BLaER1 (cell line): ENCODE measurements at regions not wholly inside any gene's neighbourhood (a gene's known extent, or its start where the extent isn't known, plus 50 kb on each side); places are given as distances from the start of the nearest gene placed in this dataset.

Source experiments
- H3K27ac ChIP-seq: shearing (Covaris generic); formaldehyde crosslinking; 2 replicates; pipeline ENCODE4 v1.8.1; 2022
- H3K27me3 ChIP-seq: shearing (Covaris generic); formaldehyde crosslinking; 2 replicates; pipeline ENCODE4 v1.8.1; 2022
- H3K36me3 ChIP-seq: shearing (Covaris generic); formaldehyde crosslinking; 2 replicates; pipeline ENCODE4 v1.8.1; 2022
- H3K4me1 ChIP-seq: shearing (Covaris generic); formaldehyde crosslinking; 2 replicates; pipeline ENCODE4 v1.8.1; 2022
- H3K4me2 ChIP-seq: shearing (Covaris generic); formaldehyde crosslinking; 2 replicates; pipeline ENCODE4 v1.8.1; 2022
- H3K4me3 ChIP-seq: shearing (Covaris generic); formaldehyde crosslinking; 2 replicates; pipeline ENCODE4 v1.8.1; 2022
- H3K9ac ChIP-seq: shearing (Covaris generic); formaldehyde crosslinking; 2 replicates; pipeline ENCODE4 v1.8.1; 2022
- H3K9me3 ChIP-seq: shearing (Covaris generic); formaldehyde crosslinking; 2 replicates; pipeline ENCODE4 v1.8.1; 2022
- H4K20me1 ChIP-seq: shearing (Covaris generic); formaldehyde crosslinking; 2 replicates; pipeline ENCODE4 v1.8.1; 2022
- Cebpa-rat ChIP-seq: shearing (Covaris generic); IDR thresholded peaks from 2 replicates; pipeline ENCODE4 v1.8.1; 2022

GRCh38 chr22:49500942-49501395 is 326.7 kb downstream of the BRD1 start:
- Histone ChIP-seq H3K4me2 (no peak overlapping the region), H3K4me1 (peaks cover 12% of the 10 kb centered on the region; the same call in 1 of the 2 replicates), H3K27ac (no peak overlapping the region), H3K9me3 (peaks cover 10% of the 10 kb centered on the region), H4K20me1 (no peaks in the 10 kb centered on the region), H3K9ac (no peak overlapping the region), H3K4me3 (no peak overlapping the region), H3K27me3 (no peaks in the 10 kb centered on the region), H3K36me3 (no peaks in the 10 kb centered on the region)
- no peak for TF ChIP-seq Cebpa-rat

DNA sequence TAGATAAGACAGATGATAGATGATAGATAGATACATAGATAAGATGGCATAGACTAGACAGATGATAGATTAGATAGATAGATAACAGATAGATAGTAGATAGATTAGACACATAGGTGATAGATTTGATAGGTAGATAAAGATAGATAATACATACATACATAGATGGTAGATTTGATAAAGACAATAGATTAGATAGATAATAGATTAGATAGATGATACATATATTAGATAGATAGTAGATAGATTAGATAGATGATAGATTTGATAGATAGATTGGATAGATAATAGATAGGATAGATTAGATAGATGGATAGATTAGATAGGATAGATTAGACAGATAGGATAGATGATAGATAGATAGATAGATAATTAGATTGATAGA is 327.6 kb downstream of the BRD1 start:
- Histone ChIP-seq H3K4me1 (peaks cover 12% of the 10 kb centered on the region; the same call in 1 of the 2 replicates), H3K9me3 (peaks cover 10% of the 10 kb centered on the region), H3K36me3 (no peaks in the 10 kb centered on the region), H3K4me3 (no peak overlapping the region), H3K27ac (no peak overlapping the region), H3K9ac (no peak overlapping the region), H4K20me1 (no peaks in the 10 kb centered on the region), H3K4me2 (no peak overlapping the region), H3K27me3 (no peaks in the 10 kb centered on the region)
- no peak for TF ChIP-seq Cebpa-rat

- no peak overlapping the region for H3K4me3 ChIP-seq
- H3K4me1 ChIP-seq = peaks cover 12% of the 10 kb centered on the region; the same call in 1 of the 2 replicates
- H3K9ac ChIP-seq = no peak overlapping the region
- H4K20me1 ChIP-seq = no peaks in the 10 kb centered on the region
- no peaks in the 10 kb centered on the region for H3K27me3 ChIP-seq
- peaks cover 10% of the 10 kb centered on the region for H3K9me3 ChIP-seq
- H3K36me3 ChIP-seq = no peaks in the 10 kb centered on the region
- no peak overlapping the region for H3K27ac ChIP-seq
- H3K4me2 ChIP-seq = no peak overlapping the region
- no peak for TF ChIP-seq Cebpa-rat
These were observed 328.1 kb downstream of the BRD1 start for GRCh38 chr22:49499433-49500075.

DNA sequence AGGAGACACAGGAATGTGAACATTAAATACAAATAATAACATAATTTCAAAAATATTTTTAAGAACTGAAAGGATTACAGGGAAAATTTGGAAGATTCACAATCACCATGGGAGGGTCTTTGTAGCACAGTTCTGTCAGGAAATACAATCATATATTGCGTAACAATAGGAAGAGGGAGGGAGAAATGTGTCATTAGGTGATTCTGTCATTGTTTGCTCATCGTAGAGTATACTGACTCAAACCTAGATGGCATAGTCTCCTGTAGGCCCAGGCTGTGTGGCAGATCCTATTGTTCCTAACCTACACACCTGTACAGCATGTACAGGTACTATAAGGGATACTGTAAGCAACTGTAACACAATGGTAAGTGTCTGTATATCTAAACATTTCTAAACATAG is 330.4 kb downstream of the BRD1 start:
- no peak overlapping the region for H3K4me3 ChIP-seq
- no peaks in the 10 kb centered on the region for H4K20me1 ChIP-seq
- no peaks in the 10 kb centered on the region for H3K36me3 ChIP-seq
- no peak overlapping the region for H3K27ac ChIP-seq
- peaks cover 10% of the 10 kb centered on the region for H3K9me3 ChIP-seq
- no peak overlapping the region for H3K4me2 ChIP-seq
- TF ChIP-seq Cebpa-rat = peak; percentile 91; the same call in 1 of the 2 replicates
- no peaks in the 10 kb centered on the region for H3K27me3 ChIP-seq
- no peak overlapping the region for H3K9ac ChIP-seq
- H3K4me1 ChIP-seq = no peaks in the 10 kb centered on the region

DNA sequence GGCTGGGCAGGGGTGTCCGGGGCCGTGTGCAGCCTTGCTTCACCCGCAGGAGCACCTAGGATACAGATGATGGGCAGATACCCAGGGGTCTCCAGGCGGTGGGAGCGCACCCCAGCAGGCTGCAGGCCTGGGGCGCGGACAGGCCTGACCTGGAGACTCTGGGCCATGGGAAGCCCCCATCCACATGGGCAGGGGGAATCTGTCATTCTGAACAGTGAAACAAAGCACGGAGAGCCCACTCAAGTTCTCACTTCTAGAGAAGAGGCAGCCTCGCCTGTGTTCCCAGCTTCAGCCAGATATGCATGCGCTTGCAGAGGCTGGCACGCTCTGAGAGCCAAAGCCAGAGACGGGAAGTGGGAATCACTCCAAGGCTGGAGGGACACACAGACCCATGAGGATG is 333.1 kb downstream of the BRD1 start:
- no peaks in the 10 kb centered on the region for H3K36me3 ChIP-seq
- H3K27me3 ChIP-seq = no peaks in the 10 kb centered on the region
- no peaks in the 10 kb centered on the region for H3K4me1 ChIP-seq
- TF ChIP-seq Cebpa-rat = no peak
- no peaks in the 10 kb centered on the region for H4K20me1 ChIP-seq
- H3K9me3 ChIP-seq = peaks cover 10% of the 10 kb centered on the region
- no peak overlapping the region for H3K9ac ChIP-seq
- H3K4me3 ChIP-seq = no peak overlapping the region
- no peak overlapping the region for H3K27ac ChIP-seq
- H3K4me2 ChIP-seq = no peak overlapping the region

DNA sequence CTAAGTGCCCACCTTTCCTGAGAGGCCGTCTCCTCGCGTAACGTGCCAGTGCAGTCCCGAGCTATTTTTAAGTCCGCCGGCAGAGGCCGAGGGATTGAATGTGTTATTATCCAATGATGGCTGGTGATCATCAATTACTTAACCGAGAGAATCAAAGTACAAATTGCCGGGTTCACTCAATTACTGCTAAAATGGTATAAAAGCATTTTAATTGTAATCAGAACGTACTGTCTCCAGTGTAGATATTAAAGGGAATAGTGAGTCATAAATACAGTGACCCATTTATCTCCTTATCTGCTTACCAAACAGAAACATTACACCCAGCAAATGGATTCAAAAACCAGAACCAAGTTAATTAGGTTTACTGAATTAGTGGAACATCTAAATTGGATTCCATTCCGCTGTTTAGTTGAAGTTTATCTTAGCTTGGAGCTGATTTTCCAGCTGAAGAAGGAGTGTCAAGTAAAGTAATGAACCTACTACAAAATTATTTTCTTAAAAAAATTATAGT is 334.9 kb downstream of the BRD1 start:
- Histone ChIP-seq H3K4me1 (peaks cover 4% of the 10 kb centered on the region; the same call in 1 of the 2 replicates), H3K9ac (no peak overlapping the region), H3K27me3 (no peaks in the 10 kb centered on the region), H3K4me2 (no peak overlapping the region), H3K4me3 (no peak overlapping the region), H3K27ac (no peak overlapping the region), H4K20me1 (no peaks in the 10 kb centered on the region), H3K9me3 (peaks cover 10% of the 10 kb centered on the region), H3K36me3 (no peaks in the 10 kb centered on the region)
- no peak for TF ChIP-seq Cebpa-rat

- TF ChIP-seq Cebpa-rat = no peak
- H3K27ac ChIP-seq = no peak overlapping the region
- H3K9me3 ChIP-seq = peaks cover 10% of the 10 kb centered on the region
- no peak overlapping the region for H3K4me2 ChIP-seq
- H3K4me3 ChIP-seq = no peak overlapping the region
- no peaks in the 10 kb centered on the region for H3K36me3 ChIP-seq
- no peaks in the 10 kb centered on the region for H4K20me1 ChIP-seq
- H3K4me1 ChIP-seq = peaks cover 9% of the 10 kb centered on the region; the same call in 1 of the 2 replicates
- no peaks in the 10 kb centered on the region for H3K27me3 ChIP-seq
- H3K9ac ChIP-seq = no peak overlapping the region
These were observed 335.4 kb downstream of the BRD1 start for GRCh38 chr22:49492308-49492707.

GRCh38 chr22:49491726-49492125 is 335.9 kb downstream of the BRD1 start:
- Histone ChIP-seq H3K27ac (no peak overlapping the region), H3K4me1 (peaks cover 9% of the 10 kb centered on the region; the same call in 1 of the 2 replicates), H3K36me3 (no peaks in the 10 kb centered on the region), H3K27me3 (no peaks in the 10 kb centered on the region), H3K9me3 (peaks cover 7% of the 10 kb centered on the region), H4K20me1 (no peaks in the 10 kb centered on the region), H3K9ac (no peak overlapping the region), H3K4me2 (no peak overlapping the region), H3K4me3 (no peak overlapping the region)
- TF ChIP-seq Cebpa-rat = no peak

DNA sequence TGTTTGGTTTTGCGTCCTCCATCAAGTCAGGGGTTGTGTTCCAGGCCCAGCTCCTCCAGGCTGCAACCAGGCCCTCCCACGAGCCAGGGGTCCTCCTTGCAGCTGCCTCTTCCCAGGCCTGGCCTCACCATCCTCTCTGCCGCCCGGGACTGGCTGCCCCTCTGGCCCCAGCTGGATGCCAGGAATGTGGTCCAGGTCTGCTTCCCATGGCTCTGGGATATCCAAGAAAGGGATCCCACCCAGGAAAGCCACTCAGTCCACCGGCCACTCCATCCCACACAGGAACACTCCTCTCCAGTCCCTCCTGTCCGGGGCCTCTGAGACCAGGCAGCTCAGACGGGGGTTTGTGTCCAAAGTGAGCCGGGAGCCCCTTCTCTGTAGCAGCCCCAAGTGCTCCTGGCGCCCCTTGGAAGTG is 336.4 kb downstream of the BRD1 start:
- H3K36me3 ChIP-seq = no peaks in the 10 kb centered on the region
- H3K4me2 ChIP-seq = no peak overlapping the region
- no peaks in the 10 kb centered on the region for H3K27me3 ChIP-seq

GRCh38 chr22:49490692-49491091 is 337.0 kb downstream of the BRD1 start:
- no peak for TF ChIP-seq Cebpa-rat
- H3K4me3 ChIP-seq = no peak overlapping the region
- H3K27me3 ChIP-seq = no peaks in the 10 kb centered on the region

More for the DNA sequence above, 336.4 kb downstream of the BRD1 start:
- no peak overlapping the region for H3K9ac ChIP-seq
- H3K9me3 ChIP-seq = peaks cover 2% of the 10 kb centered on the region; the same call in 1 of the 2 replicates
- H3K4me3 ChIP-seq = no peak overlapping the region
- no peak for TF ChIP-seq Cebpa-rat
- no peak overlapping the region for H3K27ac ChIP-seq
- H4K20me1 ChIP-seq = no peaks in the 10 kb centered on the region
- peaks cover 9% of the 10 kb centered on the region; the same call in 1 of the 2 replicates for H3K4me1 ChIP-seq

More at GRCh38 chr22:49490692-49491091, 337.0 kb downstream of the BRD1 start:
- Histone ChIP-seq H3K9ac (no peak overlapping the region), H3K4me2 (no peak overlapping the region), H3K4me1 (peaks cover 9% of the 10 kb centered on the region; the same call in 1 of the 2 replicates), H3K9me3 (no peaks in the 10 kb centered on the region), H3K36me3 (no peaks in the 10 kb centered on the region), H4K20me1 (no peaks in the 10 kb centered on the region), H3K27ac (no peak overlapping the region)
